ENCODE measurements at regions not wholly inside any gene's neighbourhood (a gene's known extent, or its start where the extent isn't known, plus 50 kb on each side); places are given as distances from the start of the nearest gene placed in this dataset.

DNA sequence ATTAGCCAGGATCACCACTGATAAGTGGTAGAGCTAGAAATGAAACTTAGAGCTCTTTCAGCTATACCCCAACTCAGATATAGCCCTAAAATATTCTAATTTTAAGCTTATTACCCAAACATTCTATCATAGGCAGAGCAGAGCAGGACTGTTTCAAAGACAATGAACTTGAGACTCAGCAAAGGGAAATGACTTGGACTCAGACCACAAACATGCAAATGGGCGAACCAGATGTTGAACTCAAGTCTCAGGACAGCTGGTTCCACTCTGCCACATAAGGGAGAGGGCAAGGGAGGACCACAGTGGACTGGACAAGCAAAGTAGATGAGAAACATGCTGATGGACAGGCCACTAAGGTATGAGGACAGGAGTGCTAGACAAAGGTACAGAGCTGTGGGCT is 315.3 kb downstream of the OMA1 start:
- TF ChIP-seq CTCF (IDR thresholded peaks at IDR 0.05 in 4 of 5, conservative IDR thresholded peaks at IDR 0.05 in 1 of 5) = no peak
- no peak for TF ChIP-seq POLR2A (IDR thresholded peaks at IDR 0.05)
